Tongue (tissue), 1 donor: ENCODE measurements at regions not wholly inside any gene's neighbourhood (a gene's known extent, or its start where the extent isn't known, plus 50 kb on each side); places are given as distances from the start of the nearest gene placed in this dataset.

Experiments
- DNase-seq: peaks from one replicate; pipeline ENCODE4 v3.0.0-alpha.2; 2015

DNA sequence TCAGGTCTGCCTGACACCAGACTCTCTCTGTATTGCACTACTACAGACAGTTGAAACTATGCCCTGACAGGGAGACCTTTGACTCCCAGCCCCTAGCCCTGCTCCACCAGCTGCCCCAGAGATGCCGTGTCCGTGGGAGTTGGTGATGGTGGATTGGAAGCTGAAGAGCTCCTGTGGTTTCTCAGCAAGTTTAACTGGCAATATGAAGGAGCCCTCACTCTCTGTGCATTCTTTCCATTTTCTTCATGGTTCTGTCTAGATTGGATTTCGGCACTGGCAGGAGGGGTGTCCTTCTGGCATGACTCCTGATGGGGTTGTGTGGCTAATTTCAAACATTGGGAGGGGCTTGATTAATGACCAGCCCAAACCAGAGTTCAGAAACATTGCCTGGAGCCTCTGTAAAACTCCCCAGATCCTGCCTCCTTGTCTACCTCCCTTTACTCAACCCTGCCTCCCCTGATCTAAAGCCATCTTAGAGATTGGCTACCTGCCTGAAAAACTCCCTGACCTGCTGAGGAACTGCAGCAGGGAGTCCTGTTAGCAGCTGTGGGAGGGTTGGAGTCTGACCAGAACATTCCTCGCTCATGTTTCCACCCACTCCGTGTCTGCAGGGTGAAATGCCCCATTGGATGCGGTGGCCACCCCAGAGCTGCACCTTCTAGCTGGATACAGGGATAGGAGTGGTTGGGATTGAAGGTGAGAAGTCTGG, 206.9 kb upstream of the SPRED2 start:
- peak; percentile 42 for DNase-seq

DNA sequence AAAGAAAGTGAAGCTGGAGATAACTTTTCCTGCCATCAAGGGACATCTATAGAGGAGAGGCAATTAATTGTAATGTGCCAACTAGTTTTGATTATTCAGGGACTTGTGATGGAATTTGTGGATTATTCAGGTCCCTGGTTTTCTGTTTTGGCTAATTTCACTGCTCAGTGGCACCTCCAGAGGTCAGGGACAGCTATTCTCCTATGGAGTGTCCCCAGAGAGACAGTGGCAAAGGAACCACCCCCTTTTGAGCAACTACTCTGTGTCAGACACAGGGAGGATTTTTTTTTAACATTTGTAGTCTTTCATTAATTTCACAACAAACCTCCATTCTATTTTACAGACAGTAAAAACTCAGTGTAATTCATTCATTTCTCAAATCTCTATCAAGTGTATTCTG, 206.0 kb upstream of the SPRED2 start:
- DNase-seq: no peak

GRCh38 chr2:65636813-65637483, 204.5 kb upstream of the SPRED2 start:
- no peak for DNase-seq

DNA sequence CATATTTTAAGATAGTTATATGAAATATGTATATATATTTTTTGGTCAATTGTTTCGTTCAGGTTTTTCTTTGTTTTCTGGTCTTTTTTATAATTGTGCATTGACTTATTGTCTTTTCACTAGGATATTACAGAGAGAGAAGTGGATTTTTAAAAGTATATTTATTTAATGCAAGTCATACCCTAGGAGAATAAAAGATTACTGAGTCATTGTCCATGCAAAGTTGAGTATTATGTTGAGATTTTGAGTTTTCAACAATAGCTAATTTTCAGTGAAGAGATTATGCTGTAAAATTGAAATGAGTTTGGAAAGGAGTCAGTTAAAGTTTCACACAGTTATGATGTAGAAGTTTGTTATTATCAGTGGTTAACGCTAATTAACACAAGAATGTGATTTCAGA, 203.6 kb upstream of the SPRED2 start:
- no peak for DNase-seq

GRCh38 chr2:65634304-65634703, 201.9 kb upstream of the SPRED2 start:
- DNase-seq: no peak

DNA sequence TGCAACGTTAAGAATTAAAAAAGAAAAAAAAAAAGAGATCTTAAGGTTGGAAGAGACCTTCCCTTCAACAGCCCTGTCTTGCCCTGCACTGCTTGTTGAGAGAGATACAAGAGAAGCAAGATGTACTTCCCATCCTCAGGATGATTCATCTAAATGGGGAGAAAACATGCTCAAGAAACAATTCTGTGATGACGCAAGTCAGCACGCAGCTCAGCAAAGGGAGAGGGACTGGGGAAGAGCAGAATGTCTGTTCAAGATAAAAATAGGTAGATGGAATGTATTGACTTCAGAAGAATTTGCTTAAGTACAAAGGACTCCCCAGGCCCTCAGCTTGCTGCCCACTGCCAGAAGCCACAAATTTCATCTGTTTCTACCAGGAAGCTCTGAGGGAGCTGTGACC, 198.2 kb upstream of the SPRED2 start:
- DNase-seq: no peak

GRCh38 chr2:65628156-65628555, 195.8 kb upstream of the SPRED2 start:
- no peak for DNase-seq

GRCh38 chr2:65626831-65627230, 194.4 kb upstream of the SPRED2 start:
- DNase-seq: no peak

- DNase-seq: no peak
These were observed 193.6 kb upstream of the SPRED2 start for GRCh38 chr2:65625982-65626381.

DNA sequence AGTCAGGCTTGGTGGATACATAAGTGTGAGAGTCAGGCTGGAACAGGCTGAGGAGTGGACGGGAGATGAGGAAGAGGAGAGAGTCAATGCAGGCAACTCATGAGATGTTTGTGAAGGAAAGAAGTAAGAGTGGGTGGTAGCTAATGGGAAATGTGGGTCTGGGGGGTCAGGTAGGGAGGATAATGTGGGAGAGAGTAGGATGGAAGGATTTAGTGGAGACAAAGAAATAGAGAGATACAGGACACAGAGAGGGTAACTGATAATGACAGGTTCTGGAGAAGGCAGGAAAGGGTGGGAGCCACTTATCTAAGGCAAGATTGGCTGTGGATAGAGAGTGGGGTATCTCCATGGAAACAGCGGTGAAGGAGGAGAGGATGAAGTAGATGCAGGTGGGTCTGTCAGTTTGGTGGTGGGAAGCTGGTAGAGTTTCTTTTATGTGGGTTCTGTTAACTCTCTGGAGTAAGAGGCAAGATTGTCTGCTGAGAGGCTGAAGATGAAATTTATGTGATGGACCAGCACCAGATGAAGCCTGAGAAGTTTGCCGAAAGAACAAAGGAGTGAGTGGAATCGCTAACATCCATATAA, 190.6 kb upstream of the SPRED2 start:
- DNase-seq: no peak

DNA sequence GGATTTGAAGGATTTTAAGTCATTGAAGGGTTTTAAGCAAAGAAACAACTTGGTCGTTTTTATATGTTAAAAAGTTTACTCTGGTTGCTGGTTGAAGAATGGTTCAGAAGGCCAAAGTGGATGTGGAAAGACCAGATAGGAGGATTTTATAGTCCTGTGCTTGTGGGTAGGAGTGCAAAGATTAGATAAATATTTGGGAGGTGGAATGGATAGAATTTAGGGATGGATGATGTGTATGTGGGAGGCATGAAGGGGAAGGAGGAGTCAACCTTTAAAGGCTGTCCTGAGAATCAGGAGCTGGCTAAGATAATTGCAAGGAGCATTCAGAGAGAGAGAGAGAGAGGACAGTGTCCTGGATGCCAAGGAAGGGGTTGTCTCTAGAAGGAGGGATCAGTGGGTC, 190.1 kb upstream of the SPRED2 start:
- no peak for DNase-seq

DNA sequence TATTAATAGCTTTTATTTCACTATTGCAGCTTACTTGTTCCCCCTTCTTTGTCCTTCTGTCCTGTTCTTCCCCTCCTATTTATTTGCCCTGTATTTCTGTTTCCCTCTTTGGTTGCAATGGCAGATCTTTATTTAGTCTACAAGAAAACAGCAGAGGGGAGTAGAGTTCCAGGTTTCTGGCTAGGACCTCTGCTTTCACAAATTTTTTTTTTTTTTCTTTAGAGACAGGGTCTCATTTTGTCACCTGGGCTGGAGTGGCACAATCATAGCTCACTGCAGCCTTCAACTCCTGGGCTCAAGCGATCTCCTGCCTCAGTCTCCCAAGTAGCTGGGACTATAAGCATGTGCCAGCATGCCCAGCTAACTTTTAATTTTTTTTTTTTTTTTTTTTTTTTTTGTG, 188.1 kb upstream of the SPRED2 start:
- DNase-seq: peak; percentile 50

- DNase-seq: no peak
These were observed 187.6 kb upstream of the SPRED2 start for GRCh38 chr2:65620026-65620425.

DNA sequence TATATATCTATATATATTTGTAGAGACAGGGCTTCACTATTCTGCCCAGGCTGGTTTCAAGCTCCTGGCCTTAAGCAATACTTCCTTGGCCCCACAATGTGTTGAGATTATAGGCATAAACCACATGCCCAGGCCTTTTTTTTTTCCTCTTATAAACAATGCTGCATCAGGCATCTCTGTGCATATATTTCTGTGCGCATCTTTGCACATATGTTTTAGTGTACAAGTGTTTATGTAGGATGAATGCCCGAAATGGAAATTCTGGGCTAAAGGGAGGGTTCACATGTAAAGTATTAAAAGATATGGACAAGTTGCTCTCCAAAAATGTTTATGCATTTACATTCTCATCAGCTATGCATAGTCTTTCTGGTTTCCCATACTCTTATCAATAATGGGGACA, 183.2 kb upstream of the SPRED2 start:
- no peak for DNase-seq

DNA sequence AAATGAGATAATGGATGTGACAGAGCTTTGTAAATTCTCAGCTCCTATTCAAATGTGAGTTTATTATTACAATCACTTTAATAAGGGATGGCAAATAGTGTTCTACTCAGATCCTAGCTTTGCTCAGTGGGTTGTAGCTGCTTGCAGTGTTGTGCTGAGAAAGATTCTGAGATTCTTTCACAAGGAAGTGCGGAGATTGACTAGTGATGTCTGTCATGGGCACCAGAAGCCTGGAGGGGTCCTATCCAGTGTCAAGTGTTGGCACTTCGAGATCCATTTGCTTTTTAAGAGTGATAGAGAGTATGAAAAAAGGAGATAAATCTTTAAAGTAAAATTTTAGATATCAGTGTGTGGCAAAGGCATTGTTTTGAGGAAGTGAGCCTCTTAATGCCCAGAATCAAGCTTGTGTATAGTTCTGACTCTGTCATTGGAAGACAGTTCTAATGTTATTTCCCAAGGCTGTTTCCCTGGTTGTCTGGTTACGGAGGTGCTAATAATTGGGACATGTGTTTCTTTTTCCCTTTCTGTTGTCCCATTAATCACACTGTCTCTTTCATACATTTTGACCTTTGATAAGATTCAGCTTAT, 181.7 kb upstream of the SPRED2 start:
- no peak for DNase-seq

- peak; percentile 6 for DNase-seq
These were observed 179.1 kb upstream of the SPRED2 start for GRCh38 chr2:65611488-65611887.

DNA sequence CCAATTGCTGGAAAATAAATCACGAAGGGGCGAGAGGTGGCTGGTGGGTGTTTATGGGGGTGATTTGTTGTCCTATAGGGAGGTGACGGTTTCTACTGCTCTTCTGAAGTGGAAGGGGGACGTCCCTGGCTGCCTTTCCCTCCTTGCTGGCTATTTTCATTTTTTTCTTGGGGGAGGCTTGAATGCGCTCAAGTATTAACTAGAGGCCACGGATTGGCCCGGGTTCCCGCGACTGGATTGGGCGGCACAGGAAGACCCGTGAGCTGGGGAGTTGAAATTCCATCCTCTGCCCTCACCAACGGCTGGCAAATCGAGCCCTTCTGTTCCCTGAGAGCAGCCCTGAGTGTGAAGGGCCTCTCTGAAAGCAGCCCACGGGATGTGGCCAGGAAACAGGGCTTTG, 176.5 kb upstream of the SPRED2 start:
- peak; percentile 67 for DNase-seq

GRCh38 chr2:65608466-65608865, 176.1 kb upstream of the SPRED2 start:
- peak; percentile 76 for DNase-seq

DNA sequence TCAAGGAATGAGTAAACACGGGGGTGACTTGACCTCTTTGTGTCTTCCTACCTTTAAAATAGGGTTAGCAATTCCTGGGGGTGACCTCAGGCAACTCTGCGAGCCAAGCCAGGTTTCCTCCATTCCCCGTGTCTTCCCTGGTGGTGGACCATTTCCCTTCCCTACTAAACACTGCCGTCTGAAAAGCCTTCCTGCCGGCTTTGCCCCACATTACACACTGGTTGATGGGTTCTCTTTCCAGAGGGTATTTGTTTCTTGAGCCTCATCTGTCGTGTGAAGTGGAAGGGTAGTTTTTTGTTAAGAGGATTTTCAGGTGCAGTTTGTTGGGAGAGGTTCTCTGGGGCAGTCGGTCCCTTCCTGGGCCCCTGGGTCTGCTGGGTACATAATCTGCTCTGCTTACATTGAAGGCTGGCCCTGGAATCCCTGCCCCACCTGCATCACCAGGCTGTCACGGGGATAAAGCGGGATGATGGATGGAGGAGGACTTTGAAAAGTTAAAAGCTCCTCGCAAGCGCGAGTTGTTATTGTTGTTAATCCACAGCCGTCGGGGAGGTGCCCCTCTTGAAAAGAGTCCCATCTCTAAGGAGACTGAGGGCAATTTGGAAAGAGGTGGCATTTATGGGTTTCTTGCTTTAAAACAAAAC, 175.4 kb upstream of the SPRED2 start:
- DNase-seq: peak; percentile 60

GRCh38 chr2:65605743-65606058, 173.3 kb upstream of the SPRED2 start:
- DNase-seq: no peak

DNA sequence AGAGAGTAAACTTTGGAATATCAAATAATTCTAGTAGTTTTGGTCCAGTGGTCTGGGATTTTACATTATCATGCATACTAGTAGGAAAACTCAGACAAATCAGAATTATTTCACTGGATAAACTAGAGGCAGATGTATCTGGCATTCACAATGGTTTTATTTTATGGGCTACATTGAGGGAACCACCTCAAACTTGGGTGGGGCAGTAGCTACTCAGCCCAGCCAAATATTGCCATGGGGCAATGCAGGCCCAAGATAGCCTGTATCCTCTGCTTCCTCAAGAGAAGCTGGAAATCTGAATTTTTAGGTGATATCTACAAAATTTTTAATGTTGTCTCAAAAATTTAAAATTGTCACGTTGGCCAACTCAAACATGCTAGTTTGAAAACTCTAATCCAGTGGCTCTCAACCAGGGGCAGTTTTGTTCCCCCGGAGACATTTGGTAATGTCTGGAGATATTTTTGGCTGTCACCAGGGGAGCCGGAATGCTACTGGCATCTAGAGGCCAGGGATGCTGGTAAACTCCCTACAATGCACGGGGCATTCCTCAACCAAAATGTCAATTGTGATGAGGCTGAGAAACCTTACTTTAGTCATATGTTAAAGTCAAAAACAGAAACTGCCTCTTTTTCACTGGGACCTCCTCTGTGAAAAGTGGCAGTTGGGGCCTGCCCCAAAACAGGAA, 172.8 kb upstream of the SPRED2 start:
- no peak for DNase-seq

- DNase-seq: no peak
These were observed 171.8 kb upstream of the SPRED2 start for GRCh38 chr2:65604246-65604645.
